ENCODE measurements at regions not wholly inside any gene's neighbourhood (a gene's known extent, or its start where the extent isn't known, plus 50 kb on each side); places are given as distances from the start of the nearest gene placed in this dataset.
A peak's percentile ranks its signal among the peaks of the same experiment; 100 is the strongest.

DNA sequence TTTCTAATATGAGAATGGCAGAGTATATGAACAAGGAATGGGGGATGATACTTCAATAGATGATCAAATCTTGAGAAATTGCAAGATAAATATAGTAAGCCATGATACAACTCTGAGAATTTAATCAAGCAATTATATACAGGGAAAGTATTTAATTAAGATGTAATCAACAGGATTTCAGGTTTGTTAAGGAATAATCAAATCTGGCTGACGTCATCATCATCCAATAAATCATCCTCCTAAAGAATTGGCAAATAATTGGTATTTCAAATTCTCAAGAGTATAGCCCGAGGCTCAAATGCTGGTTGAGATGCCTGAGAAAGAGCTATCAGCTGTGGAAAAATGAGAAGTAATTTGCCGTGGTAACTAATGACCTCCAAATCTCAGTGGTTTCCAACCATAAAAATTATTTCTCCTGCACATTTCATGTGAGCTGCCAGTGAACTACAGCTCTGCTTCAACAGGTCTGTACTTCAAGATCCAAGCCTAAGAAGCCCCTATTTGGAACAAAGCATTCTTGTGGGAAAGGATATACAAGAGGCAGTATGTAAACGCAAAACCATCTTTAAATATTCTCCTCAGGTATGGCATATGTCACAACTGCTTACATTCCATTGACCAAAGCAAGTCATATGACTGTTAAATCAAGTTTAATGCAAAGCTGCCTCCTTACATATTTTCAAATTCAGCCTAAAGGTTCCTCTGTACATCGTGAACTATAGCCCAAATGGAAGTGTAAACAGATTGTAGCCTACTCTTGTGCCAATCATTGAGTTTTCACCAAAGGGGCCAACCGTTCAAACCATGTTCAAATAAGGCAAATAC is 503.0 kb downstream of the KIF20B start:
- TF ChIP-seq CTCF (IDR thresholded peaks at IDR 0.05) (no peak), POLR2AphosphoS5 (IDR thresholded peaks at IDR 0.05) (no peak), EP300 (IDR thresholded peaks at IDR 0.05) (no peak), POLR2A (IDR thresholded peaks at IDR 0.05; ENCODE audit: low read depth) (no peak)
- Histone ChIP-seq H3K9me3 (no peaks in the 10 kb centered on the region), H3K4me1 (no peaks in the 10 kb centered on the region), H3K27me3 (no peaks in the 10 kb centered on the region), H3K36me3 (no peaks in the 10 kb centered on the region), H3K27ac (replicated peaks in 1 of 4) (no peak overlapping the region), H3K4me3 (no peak overlapping the region)
- WGBS = 73% methylated on average over 6 of the region's 6 CpGs
- intact Hi-C loops (cut with DNase I) = no loop called here
- DNase-seq (ENCODE audit: extremely low spot score) = no peak

- intact Hi-C loops (cut with DNase I) = no loop called here
These were observed 503.5 kb downstream of the KIF20B start for GRCh38 chr10:90204956-90205314.

DNA sequence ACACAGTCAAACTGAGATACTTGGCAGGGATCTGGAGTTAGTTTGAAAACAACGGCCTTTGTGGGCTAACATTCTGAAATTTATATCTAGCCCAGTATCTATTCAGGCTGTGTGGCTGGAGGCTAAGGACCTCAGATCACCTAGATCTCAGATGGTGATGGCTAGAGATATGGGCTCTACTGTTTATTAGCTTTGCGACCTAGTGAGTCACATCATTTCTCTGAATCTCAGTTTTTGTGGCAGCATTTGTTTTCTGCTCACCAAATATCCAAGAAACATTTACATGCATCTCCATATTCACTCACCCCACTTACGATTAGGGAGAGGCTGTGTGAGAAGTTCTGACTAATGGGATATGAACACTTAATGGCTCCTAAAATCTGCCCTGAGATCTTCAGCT is 503.9 kb downstream of the KIF20B start:
- DNase-seq (ENCODE audit: extremely low spot score) = no peak
- no peaks in the 10 kb centered on the region for H3K4me1 ChIP-seq
- no peak overlapping the region for H3K27ac ChIP-seq (replicated peaks in 1 of 4)
- WGBS = 81% methylated on average over 3 of the region's 3 CpGs
- TF ChIP-seq POLR2AphosphoS5 (IDR thresholded peaks at IDR 0.05) (no peak), CTCF (IDR thresholded peaks at IDR 0.05) (no peak), EP300 (IDR thresholded peaks at IDR 0.05) (no peak), POLR2A (IDR thresholded peaks at IDR 0.05; ENCODE audit: low read depth) (no peak)
- intact Hi-C loops (cut with DNase I) = no loop called here
- no peaks in the 10 kb centered on the region for H3K36me3 ChIP-seq
- no peak overlapping the region for H3K4me3 ChIP-seq
- H3K27me3 ChIP-seq = no peaks in the 10 kb centered on the region
- H3K9me3 ChIP-seq = no peaks in the 10 kb centered on the region

More at GRCh38 chr10:90204956-90205314, 503.5 kb downstream of the KIF20B start:
- Histone ChIP-seq H3K27me3 (no peaks in the 10 kb centered on the region), H3K9me3 (no peaks in the 10 kb centered on the region), H3K4me1 (no peaks in the 10 kb centered on the region), H3K4me3 (no peak overlapping the region), H3K27ac (replicated peaks in 1 of 4) (no peak overlapping the region), H3K36me3 (no peaks in the 10 kb centered on the region)
- DNase-seq (ENCODE audit: extremely low spot score) = no peak
- TF ChIP-seq POLR2A (IDR thresholded peaks at IDR 0.05; ENCODE audit: low read depth) (no peak), EP300 (IDR thresholded peaks at IDR 0.05) (no peak), CTCF (IDR thresholded peaks at IDR 0.05) (no peak), POLR2AphosphoS5 (IDR thresholded peaks at IDR 0.05) (no peak)

- Histone ChIP-seq H3K27me3 (no peaks in the 10 kb centered on the region), H3K27ac (replicated peaks in 1 of 4) (no peak overlapping the region), H3K9me3 (no peaks in the 10 kb centered on the region), H3K36me3 (no peaks in the 10 kb centered on the region), H3K4me1 (no peaks in the 10 kb centered on the region), H3K4me3 (no peak overlapping the region)
- intact Hi-C loops (cut with DNase I) = no loop called here
- no peak for DNase-seq (ENCODE audit: extremely low spot score)
- 74% methylated on average over 2 of the region's 2 CpGs for WGBS
- TF ChIP-seq EP300 (IDR thresholded peaks at IDR 0.05) (no peak), POLR2A (IDR thresholded peaks at IDR 0.05; ENCODE audit: low read depth) (no peak), CTCF (IDR thresholded peaks at IDR 0.05) (no peak), POLR2AphosphoS5 (IDR thresholded peaks at IDR 0.05) (no peak)
These were observed 512.0 kb downstream of the KIF20B start for GRCh38 chr10:90213346-90213745.

DNA sequence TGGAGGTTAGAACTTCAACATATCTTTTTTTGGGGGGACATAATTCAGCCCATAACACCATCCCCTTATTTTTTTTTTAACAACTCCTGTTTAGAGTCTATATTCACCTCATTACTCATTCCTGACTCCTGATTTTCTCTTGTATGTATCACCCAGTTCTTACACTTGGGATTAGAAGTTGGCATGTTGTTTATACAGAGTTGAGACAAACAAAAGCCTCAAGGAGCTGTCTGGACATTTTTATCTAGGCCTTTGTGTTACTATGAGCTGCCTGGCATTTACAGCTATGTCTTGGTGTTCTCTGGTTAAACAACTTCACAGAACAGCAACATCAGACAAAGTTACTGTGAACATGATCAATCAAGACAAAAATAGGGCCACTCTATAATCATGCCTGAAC is 517.5 kb downstream of the KIF20B start:
- H3K36me3 ChIP-seq = no peaks in the 10 kb centered on the region
- H3K4me1 ChIP-seq = peaks cover 0 to 2% (median 0%) of the 10 kb centered on the region in 4 donors
- H3K27me3 ChIP-seq = no peaks in the 10 kb centered on the region
- TF ChIP-seq CTCF (IDR thresholded peaks at IDR 0.05) = no peak
- TF ChIP-seq POLR2A (IDR thresholded peaks at IDR 0.05; ENCODE audit: low read depth) = no peak
- TF ChIP-seq POLR2AphosphoS5 (IDR thresholded peaks at IDR 0.05) = no peak
- no peak for TF ChIP-seq EP300 (IDR thresholded peaks at IDR 0.05)
- intact Hi-C loops (cut with DNase I) = no loop called here
- H3K9me3 ChIP-seq = no peaks in the 10 kb centered on the region
- peak overlapping the region in 1 of 4 donors; percentile 9 for H3K27ac ChIP-seq (replicated peaks in 1 of 4)
- no peak overlapping the region for H3K4me3 ChIP-seq
- no peak for DNase-seq (ENCODE audit: extremely low spot score)

Data from esophagus muscularis mucosa (tissue), 4 donors.